Activated CD4-positive, alpha-beta T cell treated with anti-CD3 and anti-CD28 coated beads, Interleukin-2, amount 10 ng/mL, durations not matched to agents 24 days and 14 days (primary cell): ENCODE measurements at regions not wholly inside any gene's neighbourhood (a gene's known extent, or its start where the extent isn't known, plus 50 kb on each side); places are given as distances from the start of the nearest gene placed in this dataset.

Experiments used
- DNase-seq: peaks from one replicate; pipeline ENCODE4 v3.0.0; 2022
- H3K27ac Mint-ChIP-seq: one replicate; pipeline ENCODE4 v1.8.0; 2022; ENCODE audit warnings: mild to moderate bottlenecking, mixed read lengths
- H3K27me3 Mint-ChIP-seq: one replicate; pipeline ENCODE4 v1.8.0; 2022; ENCODE audit warnings: mixed read lengths
- H3K36me3 Mint-ChIP-seq: one replicate; pipeline ENCODE4 v1.8.0; 2022; ENCODE audit warnings: low read depth, mild to moderate bottlenecking, mixed read lengths
- H3K4me1 Mint-ChIP-seq: one replicate; pipeline ENCODE4 v1.8.0; 2021; ENCODE audit warnings: mixed read lengths
- H3K4me3 Mint-ChIP-seq: one replicate; pipeline ENCODE4 v1.8.0; 2022; ENCODE audit warnings: mild to moderate bottlenecking, moderate library complexity, mixed read lengths
- H3K9me3 Mint-ChIP-seq: one replicate; pipeline ENCODE4 v1.8.0; 2021; ENCODE audit warnings: mixed read lengths
- intact Hi-C: fragments of 100-400 bp; cut with micrococcal nuclease; formaldehyde crosslinking; loops from one replicate; pipeline ENCODE4 v1.15.1; 2023

- Mint-ChIP-seq H3K9me3 (no peaks in the 10 kb centered on the region), H3K4me3 (no peak overlapping the region), H3K27ac (no peak overlapping the region), H3K36me3 (no peaks in the 10 kb centered on the region), H3K4me1 (no peaks in the 10 kb centered on the region), H3K27me3 (no peaks in the 10 kb centered on the region)
- DNase-seq: no peak
- intact Hi-C loops: no loop called here
Observed at GRCh38 chr4:182018691-182019090, 224.5 kb upstream of the TENM3 start.

GRCh38 chr4:182019148-182019652, 224.0 kb upstream of the TENM3 start:
- Mint-ChIP-seq H3K36me3 (no peaks in the 10 kb centered on the region), H3K9me3 (no peaks in the 10 kb centered on the region), H3K4me1 (no peaks in the 10 kb centered on the region), H3K27ac (no peak overlapping the region), H3K27me3 (no peaks in the 10 kb centered on the region), H3K4me3 (no peak overlapping the region)
- intact Hi-C loops: no loop called here
- no peak for DNase-seq

GRCh38 chr4:182022909-182023308, 220.3 kb upstream of the TENM3 start:
- H3K4me3 Mint-ChIP-seq: no peak overlapping the region
- intact Hi-C loops: no loop called here
- DNase-seq: no peak
- no peaks in the 10 kb centered on the region for H3K4me1 Mint-ChIP-seq
- no peaks in the 10 kb centered on the region for H3K36me3 Mint-ChIP-seq
- no peaks in the 10 kb centered on the region for H3K27me3 Mint-ChIP-seq
- no peaks in the 10 kb centered on the region for H3K9me3 Mint-ChIP-seq
- H3K27ac Mint-ChIP-seq: no peak overlapping the region

DNA sequence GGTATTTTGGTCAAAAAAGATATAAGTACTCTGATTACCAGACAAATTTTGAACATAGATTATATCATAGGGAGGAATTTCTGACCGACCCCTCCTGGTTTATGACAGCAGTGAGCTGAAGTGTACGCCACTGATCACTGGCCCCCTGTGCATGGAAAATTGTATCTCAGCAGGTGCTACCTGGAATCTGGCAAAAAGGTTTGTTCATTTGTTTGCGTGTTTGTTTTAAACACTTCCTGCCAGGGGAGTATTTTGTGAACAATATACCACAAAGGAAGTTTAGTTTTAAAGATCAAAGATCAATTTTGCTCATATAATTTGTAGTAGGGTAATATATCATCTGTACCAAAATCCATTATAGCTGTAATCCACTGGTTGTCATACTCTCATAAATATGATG, 219.7 kb upstream of the TENM3 start:
- Mint-ChIP-seq H3K36me3 (no peaks in the 10 kb centered on the region), H3K9me3 (no peaks in the 10 kb centered on the region), H3K4me1 (no peaks in the 10 kb centered on the region), H3K27ac (no peak overlapping the region), H3K27me3 (no peaks in the 10 kb centered on the region), H3K4me3 (no peak overlapping the region)
- intact Hi-C loops: no loop called here
- no peak for DNase-seq

DNA sequence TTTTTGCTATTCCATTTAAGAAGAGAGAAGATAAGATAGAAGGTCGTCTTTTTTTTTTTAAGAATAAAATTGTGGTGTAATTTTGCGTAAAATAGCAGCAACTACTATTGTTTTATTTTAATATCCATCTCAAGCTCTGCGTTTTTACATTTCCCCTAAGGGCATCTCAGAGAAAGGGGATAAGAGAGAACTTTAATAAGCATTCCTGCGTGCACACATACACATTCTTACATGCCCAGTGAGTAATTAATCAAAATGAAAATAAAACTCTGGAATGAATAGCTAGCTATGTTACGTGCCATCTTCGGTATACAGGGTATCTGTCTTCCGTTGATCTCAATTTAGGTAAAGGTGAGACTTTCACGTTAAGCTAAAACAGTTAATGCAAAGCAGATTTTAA, 200.3 kb upstream of the TENM3 start:
- intact Hi-C loops: no loop called here
- Mint-ChIP-seq H3K9me3 (peaks cover 4% of the 10 kb centered on the region), H3K4me1 (no peaks in the 10 kb centered on the region), H3K4me3 (no peak overlapping the region), H3K36me3 (no peaks in the 10 kb centered on the region), H3K27me3 (no peaks in the 10 kb centered on the region), H3K27ac (no peak overlapping the region)
- DNase-seq: no peak

GRCh38 chr4:182048871-182049270, 194.3 kb upstream of the TENM3 start:
- intact Hi-C loops: no loop called here
- no peaks in the 10 kb centered on the region for H3K27me3 Mint-ChIP-seq
- no peak for DNase-seq
- H3K4me1 Mint-ChIP-seq: no peaks in the 10 kb centered on the region
- no peak overlapping the region for H3K27ac Mint-ChIP-seq
- no peak overlapping the region for H3K4me3 Mint-ChIP-seq
- H3K36me3 Mint-ChIP-seq: no peaks in the 10 kb centered on the region
- H3K9me3 Mint-ChIP-seq: peaks cover 2% of the 10 kb centered on the region

DNA sequence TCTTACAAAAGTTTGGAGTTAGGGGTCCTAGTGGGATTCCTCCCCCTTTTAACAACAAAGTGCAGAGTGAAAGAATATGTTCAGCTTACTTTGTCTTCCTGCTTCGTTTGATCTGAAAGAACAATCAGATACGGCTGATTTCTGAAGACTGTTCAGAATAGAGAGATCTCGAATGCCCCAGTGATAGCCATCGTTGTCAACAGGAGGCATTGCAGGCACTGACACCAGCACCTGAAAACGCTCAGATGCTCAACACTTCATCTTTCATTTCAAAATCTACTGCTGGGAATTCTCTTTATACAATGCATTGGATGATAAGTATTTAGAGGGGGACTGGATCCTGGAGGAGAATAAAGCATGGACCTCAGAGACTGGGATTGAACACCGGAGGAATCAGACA, 186.3 kb upstream of the TENM3 start:
- Mint-ChIP-seq H3K36me3 (no peaks in the 10 kb centered on the region), H3K9me3 (no peaks in the 10 kb centered on the region), H3K4me3 (no peak overlapping the region), H3K27me3 (no peaks in the 10 kb centered on the region), H3K27ac (no peak overlapping the region), H3K4me1 (no peaks in the 10 kb centered on the region)
- no peak for DNase-seq
- intact Hi-C loops: no loop called here

- Mint-ChIP-seq H3K27me3 (no peaks in the 10 kb centered on the region), H3K4me3 (no peak overlapping the region), H3K4me1 (no peaks in the 10 kb centered on the region)
Observed at GRCh38 chr4:182062458-182062857, 180.7 kb upstream of the TENM3 start.

GRCh38 chr4:182062936-182063335, 180.3 kb upstream of the TENM3 start:
- Mint-ChIP-seq H3K36me3 (no peaks in the 10 kb centered on the region), H3K27ac (no peak overlapping the region), H3K27me3 (no peaks in the 10 kb centered on the region), H3K9me3 (no peaks in the 10 kb centered on the region), H3K4me1 (no peaks in the 10 kb centered on the region), H3K4me3 (no peak overlapping the region)
- no peak for DNase-seq
- intact Hi-C loops: no loop called here

More at GRCh38 chr4:182062458-182062857, 180.7 kb upstream of the TENM3 start:
- intact Hi-C loops: no loop called here
- no peaks in the 10 kb centered on the region for H3K36me3 Mint-ChIP-seq
- H3K9me3 Mint-ChIP-seq: no peaks in the 10 kb centered on the region
- no peak for DNase-seq
- no peak overlapping the region for H3K27ac Mint-ChIP-seq

DNA sequence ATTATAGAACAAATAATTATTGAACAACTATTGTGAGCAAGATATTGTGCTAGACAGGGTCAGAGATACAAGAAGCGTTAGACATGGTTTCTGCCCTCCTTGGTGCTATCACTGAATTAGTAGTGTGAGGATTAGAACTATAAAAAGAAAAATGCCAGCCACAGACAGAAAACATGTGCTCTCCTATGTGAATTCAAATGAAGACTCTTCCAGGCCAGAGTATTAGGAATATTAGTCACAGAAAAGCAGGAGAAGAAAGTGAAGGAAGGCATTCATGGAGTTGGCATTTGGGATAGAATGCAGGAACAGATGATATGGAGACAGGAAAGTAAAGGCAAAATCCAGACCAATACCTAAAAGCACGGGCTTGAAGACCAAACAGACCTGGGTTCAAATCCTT, 179.6 kb upstream of the TENM3 start:
- Mint-ChIP-seq H3K27ac (no peak overlapping the region), H3K36me3 (no peaks in the 10 kb centered on the region), H3K4me1 (no peaks in the 10 kb centered on the region), H3K4me3 (no peak overlapping the region), H3K9me3 (no peaks in the 10 kb centered on the region), H3K27me3 (no peaks in the 10 kb centered on the region)
- intact Hi-C loops: no loop called here
- no peak for DNase-seq

DNA sequence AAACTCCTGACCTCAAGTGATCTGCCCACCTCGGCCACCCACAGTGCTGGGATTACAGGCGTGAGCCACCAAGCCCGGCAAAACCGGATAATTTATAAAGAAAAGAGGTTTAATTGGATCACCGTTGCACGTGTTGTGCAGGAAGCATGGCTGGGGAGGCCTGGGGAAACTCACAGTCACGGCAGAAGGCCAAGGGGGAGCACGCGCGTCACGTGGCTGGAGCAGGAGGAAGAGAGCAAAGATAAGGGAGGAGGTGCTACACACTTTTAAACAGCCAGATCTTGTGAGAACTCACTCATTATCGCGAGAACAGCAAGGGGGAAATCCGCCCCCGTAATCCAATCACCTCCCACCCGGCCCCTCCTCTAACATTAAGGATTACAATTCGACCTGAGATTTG, 177.9 kb upstream of the TENM3 start:
- no peak for DNase-seq
- H3K36me3 Mint-ChIP-seq: no peaks in the 10 kb centered on the region
- H3K4me3 Mint-ChIP-seq: no peak overlapping the region
- H3K4me1 Mint-ChIP-seq: no peaks in the 10 kb centered on the region
- intact Hi-C loops: no loop called here
- H3K9me3 Mint-ChIP-seq: no peaks in the 10 kb centered on the region
- no peaks in the 10 kb centered on the region for H3K27me3 Mint-ChIP-seq
- H3K27ac Mint-ChIP-seq: no peak overlapping the region

- H3K27ac Mint-ChIP-seq: no peak overlapping the region
- DNase-seq: no peak
- intact Hi-C loops: no loop called here
- no peaks in the 10 kb centered on the region for H3K9me3 Mint-ChIP-seq
- H3K36me3 Mint-ChIP-seq: no peaks in the 10 kb centered on the region
- H3K27me3 Mint-ChIP-seq: no peaks in the 10 kb centered on the region
- no peaks in the 10 kb centered on the region for H3K4me1 Mint-ChIP-seq
- no peak overlapping the region for H3K4me3 Mint-ChIP-seq
Observed at GRCh38 chr4:182066037-182066436, 177.2 kb upstream of the TENM3 start.

GRCh38 chr4:182067828-182068227, 175.4 kb upstream of the TENM3 start:
- intact Hi-C loops: no loop called here
- Mint-ChIP-seq H3K27me3 (no peaks in the 10 kb centered on the region), H3K36me3 (no peaks in the 10 kb centered on the region), H3K4me3 (no peak overlapping the region), H3K27ac (no peak overlapping the region), H3K9me3 (no peaks in the 10 kb centered on the region), H3K4me1 (no peaks in the 10 kb centered on the region)
- no peak for DNase-seq

- DNase-seq: no peak
- Mint-ChIP-seq H3K27me3 (no peaks in the 10 kb centered on the region), H3K27ac (no peak overlapping the region), H3K4me3 (no peak overlapping the region), H3K4me1 (no peaks in the 10 kb centered on the region), H3K9me3 (no peaks in the 10 kb centered on the region), H3K36me3 (no peaks in the 10 kb centered on the region)
- intact Hi-C loops: no loop called here
Observed at GRCh38 chr4:182068920-182069319, 174.3 kb upstream of the TENM3 start.

- Mint-ChIP-seq H3K27me3 (no peaks in the 10 kb centered on the region), H3K27ac (no peak overlapping the region), H3K4me3 (no peak overlapping the region), H3K9me3 (peaks cover 4% of the 10 kb centered on the region), H3K4me1 (no peaks in the 10 kb centered on the region), H3K36me3 (no peaks in the 10 kb centered on the region)
- no peak for DNase-seq
- intact Hi-C loops: no loop called here
Observed at GRCh38 chr4:182073278-182073677, 169.9 kb upstream of the TENM3 start.
